SHP77 treated with DMSO at 0.1 percent for 48 hours (cell line): ENCODE measurements at regions not wholly inside any gene's neighbourhood (a gene's known extent, or its start where the extent isn't known, plus 50 kb on each side); places are given as distances from the start of the nearest gene placed in this dataset.
"Not testable (repeated sequence)": the region's sequence is repeated elsewhere in the genome, so short reads cannot be mapped to it uniquely, and the experiment has no call there.

Source experiments
- DNase-seq: peaks from one replicate; lab custom pipeline; 2025; lab: John Stamatoyannopoulos, UW

- peak; percentile 88 for DNase-seq
Observed at GRCh38 chr10:42367532-42368230, 270.7 kb downstream of the ZNF33B start.

DNA sequence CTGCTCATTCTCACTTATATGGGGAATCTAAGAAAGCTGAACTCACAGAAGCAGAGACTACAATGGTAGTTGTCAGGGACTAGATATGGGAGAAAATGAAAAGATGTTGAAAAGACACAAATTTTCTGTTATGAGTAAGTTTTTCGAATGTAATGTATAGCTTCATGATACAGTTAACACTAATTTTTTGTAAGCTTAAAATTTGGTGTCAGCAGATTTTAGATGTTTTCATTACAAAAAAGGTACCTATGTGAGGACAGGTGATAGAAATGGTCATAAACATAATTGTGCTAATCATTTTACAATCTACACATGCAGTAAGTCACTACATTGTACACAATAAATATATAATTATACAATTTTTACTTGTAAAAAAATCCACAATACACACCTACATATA, 286.6 kb downstream of the ZNF33B start:
- no peak for DNase-seq

- not testable (repeated sequence) for DNase-seq
Observed at GRCh38 chr10:42336593-42337337, 301.6 kb downstream of the ZNF33B start.

DNA sequence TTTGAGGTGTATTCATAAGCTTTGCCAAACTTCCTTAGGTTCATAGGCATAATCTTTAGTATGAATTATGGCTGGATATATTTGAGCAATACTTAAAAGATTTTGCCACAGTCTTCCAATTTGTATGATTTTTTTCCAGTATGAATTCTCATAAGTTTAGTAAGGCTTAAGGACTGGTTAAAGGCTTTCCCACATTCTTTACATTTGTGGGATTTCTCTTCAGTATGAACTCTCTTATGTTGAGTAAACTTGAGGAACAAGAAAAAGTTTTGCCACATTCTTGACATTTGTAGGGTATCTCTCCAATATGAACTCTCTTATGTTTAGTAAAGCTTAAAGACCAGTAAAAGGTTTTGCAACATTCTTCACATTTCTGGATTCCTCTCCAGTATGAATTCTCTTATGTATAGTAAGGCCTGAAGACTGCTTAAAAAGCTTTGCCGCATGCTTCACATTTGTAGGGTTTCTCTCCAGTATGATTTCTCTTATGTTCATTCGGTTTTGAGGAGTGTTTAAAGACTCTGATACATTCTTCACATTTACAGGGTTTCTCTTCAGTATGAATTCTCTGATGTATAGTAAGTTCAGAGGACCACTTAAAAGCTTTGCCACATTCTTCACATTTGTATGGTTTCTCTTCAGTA, 302.6 kb downstream of the ZNF33B start:
- not testable (repeated sequence) for DNase-seq

- DNase-seq = no peak
Observed at GRCh38 chr10:42304341-42304740, 334.0 kb downstream of the ZNF33B start.

DNA sequence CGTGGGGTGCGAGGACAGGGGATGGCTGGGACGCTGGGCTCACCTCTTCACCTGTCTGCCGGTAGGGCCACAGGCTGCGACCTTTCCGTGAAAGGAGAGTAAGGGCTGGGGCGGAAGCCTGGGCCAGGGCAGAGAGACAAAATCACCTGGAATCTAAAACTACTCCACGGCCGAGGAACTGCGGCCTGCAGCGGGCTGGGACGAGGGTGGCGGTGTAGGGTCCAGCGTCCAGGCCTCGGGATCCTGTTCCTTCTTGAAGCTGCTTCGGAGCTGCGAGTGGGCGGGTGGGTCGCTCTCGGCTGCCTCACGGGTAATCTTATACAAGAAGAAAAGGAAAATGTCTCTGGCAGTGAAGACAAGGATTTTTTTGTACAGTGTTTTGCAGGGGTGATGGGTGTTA, 356.5 kb downstream of the ZNF33B start:
- DNase-seq = not testable (repeated sequence)

- not testable (repeated sequence) for DNase-seq
Observed at GRCh38 chr10:42269788-42270187, 368.6 kb downstream of the ZNF33B start.

DNA sequence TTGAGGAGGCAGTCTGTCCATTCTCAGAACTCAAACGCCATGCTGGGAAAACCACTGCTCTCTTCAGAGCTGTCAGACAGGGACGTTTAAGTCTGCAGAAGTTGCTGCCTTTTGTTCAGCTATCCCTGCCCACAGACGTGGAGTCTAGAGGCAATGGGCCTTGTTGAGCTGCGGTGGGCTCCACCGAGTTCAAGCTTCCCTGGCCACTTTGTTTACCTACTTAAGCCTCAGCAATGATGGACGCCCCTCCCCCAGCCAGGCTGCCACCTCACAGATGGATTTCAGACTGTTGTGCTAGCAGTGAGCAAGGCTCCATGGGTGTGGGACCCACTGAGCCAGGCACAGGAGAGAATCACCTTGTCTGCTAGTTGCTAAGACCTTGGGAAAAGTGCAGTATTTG, 375.1 kb downstream of the ZNF33B start:
- DNase-seq = not testable (repeated sequence)

DNA sequence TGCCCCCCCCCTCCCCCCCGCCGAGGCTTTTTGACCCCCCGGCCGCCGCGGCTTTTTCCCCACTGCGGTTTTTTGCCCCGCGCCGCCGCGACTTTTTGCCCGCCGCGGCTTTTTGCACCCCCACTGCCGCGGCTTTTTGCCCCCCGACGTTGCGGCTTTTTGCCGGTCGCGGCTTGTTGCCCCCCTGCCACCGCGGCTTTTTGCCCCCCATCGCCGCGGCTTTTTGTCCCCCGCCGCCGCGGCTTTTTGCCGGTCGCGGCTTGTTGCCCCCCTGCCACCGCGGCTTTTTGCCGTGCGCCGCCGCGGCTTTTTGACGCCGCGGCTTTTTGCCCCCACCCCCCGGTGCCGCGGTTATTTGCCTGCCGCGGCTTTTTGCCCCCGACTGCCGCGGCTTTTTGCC, 395.4 kb downstream of the ZNF33B start:
- DNase-seq = not testable (repeated sequence)

DNA sequence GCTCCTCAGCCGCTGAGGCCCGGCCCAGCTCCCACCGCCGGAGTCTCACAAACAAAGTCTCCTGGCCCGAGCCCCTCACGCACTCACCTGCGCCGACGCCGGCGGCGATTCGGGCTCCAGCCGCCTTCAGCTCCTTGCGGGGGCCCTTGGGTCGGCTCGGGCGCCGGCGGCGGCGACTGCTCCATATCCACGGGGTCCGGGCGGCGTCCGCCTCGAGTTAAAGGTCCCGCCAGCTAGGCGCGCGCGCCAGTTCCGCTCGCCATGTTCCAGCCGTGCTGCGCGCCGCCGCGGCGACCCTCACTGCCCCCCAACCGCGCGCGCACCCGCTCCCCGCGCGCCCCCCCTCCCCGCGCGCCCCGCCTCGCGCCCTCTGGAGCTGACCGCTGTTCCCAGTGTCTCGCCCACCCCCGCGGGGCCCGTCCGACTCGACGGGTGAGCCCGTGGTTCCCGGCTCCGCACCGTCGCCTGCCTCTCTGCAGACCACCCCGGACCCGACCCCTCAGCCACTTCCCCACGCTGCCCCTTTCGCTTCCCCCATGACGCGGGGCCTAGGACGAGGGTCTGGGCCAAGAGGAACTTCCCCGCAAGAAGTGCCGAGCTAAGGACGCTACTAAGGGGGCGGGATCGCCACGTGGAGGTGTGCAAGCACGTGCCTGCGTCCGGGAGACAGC, 396.1 kb downstream of the ZNF33B start:
- no peak for DNase-seq

- not testable (repeated sequence) for DNase-seq
Observed at GRCh38 chr10:42236401-42236800, 402.0 kb downstream of the ZNF33B start.

DNA sequence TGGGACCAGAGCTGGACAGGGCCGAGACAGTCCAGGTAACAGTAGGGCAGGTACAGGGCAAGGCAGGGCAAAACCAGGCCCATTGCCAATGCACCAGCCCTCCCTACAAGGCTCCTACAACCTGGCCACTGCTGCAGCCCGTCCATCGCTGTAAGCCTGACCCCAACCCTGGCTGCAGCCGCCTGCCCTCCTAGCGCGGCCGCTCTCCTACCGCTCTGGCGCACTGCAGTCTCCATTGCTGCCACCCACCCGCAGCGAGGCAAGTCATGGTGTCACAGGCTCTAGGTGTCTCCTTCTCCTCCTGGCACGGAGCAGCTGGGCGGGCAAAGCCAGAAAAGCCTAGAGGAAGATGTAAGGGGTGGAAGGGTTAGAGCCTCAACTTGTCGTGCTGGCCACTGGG, 402.6 kb downstream of the ZNF33B start:
- DNase-seq = not testable (repeated sequence)

DNA sequence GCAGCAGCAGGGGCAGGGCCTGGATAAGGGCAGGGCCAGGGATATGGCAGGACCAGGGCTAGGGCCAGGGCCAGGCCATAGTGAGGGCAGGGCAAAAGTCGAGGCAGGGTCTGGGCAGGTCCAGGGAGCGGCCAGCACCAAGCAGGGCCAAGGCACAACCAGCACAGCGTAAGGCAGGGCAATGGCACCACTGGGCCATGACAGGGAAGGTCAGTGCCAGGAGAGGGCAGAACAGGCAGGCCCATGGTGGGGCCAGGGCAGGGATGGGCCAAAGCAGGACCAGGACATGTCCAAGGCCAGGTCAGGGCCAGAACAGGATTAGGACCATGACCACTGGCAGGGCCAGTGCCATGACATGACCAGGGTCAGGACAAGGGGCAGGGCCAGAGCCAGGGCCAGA, 403.1 kb downstream of the ZNF33B start:
- DNase-seq = not testable (repeated sequence)

GRCh38 chr10:42234506-42234905, 403.9 kb downstream of the ZNF33B start:
- not testable (repeated sequence) for DNase-seq

DNA sequence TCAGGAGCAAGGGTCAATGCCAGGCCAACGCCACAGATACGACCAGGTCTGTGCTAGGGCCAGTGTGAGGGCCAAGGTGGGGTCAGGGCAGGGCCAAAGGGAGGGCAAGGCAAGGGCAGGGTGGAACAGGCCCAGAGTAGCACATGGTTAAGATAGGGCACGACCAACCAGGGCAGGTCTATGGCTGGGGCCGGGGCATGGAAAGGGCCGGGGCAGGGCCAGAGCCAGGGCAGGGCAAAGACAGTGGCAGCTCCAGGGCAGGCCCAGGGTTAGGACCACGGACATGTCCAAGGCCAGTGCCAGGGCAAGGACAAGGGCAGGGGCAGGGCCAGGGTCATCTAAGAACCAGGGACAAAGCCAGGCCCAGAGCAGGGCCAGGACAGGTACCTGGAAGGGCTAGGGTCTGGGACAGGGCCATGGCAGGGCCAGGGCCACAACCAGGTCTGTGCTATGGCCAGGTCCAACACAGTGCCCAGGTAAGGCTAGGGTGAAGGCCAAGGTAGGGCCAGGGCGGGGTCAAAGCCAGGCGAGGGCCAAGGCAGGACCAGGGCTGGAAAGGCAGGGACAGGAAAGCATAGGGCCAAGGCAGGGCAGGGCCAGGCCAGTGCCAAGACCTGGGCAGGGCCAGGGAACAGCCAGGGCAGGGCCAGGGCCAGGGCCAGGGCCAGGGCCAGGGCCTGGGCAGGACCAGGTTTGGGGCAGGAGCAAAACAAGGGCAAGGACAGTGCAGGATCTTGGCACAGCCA, 404.7 kb downstream of the ZNF33B start:
- not testable (repeated sequence) for DNase-seq

- not testable (repeated sequence) for DNase-seq
Observed at GRCh38 chr10:42232955-42233354, 405.4 kb downstream of the ZNF33B start.

DNA sequence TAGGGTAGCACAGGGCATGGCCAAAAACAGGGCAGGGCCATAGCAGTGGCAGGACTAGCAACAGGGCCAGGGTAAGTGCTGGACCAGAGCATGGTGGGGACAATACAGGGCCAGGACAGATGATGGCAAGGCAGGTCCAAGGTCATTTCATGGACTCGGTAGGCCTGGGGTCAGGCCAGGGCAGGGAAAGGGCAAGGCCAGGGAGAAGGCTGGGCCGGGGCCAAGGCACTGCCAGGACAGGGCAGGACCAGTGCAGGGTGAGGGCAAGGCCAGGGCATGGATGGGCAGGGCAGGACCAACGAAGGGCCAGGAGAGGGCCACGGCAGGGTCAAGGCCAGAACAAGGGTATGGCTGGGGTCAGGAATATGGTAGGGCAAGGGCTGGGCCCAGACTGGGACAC, 407.6 kb downstream of the ZNF33B start:
- DNase-seq = not testable (repeated sequence)

- not testable (repeated sequence) for DNase-seq
Observed at GRCh38 chr10:42230115-42230514, 408.3 kb downstream of the ZNF33B start.

GRCh38 chr10:42227859-42228258, 410.5 kb downstream of the ZNF33B start:
- not testable (repeated sequence) for DNase-seq

- not testable (repeated sequence) for DNase-seq
Observed at GRCh38 chr10:42193588-42193987, 444.8 kb downstream of the ZNF33B start.

GRCh38 chr10:42192450-42192849, 445.9 kb downstream of the ZNF33B start:
- DNase-seq = not testable (repeated sequence)
